ENCODE measurements at regions not wholly inside any gene's neighbourhood (a gene's known extent, or its start where the extent isn't known, plus 50 kb on each side); places are given as distances from the start of the nearest gene placed in this dataset.
A peak's percentile ranks its signal among the peaks of the same experiment; 100 is the strongest.

- no peak for TF ChIP-seq POLR2A (IDR thresholded peaks at IDR 0.05; ENCODE audit: low read depth, low read length)
- no peak for TF ChIP-seq EZH2 (IDR thresholded peaks at IDR 0.05; ENCODE audit: borderline replicate concordance, control insufficient read depth, low read depth, low read length)
- TF ChIP-seq RCOR1 (conservative IDR thresholded peaks at IDR 0.05; ENCODE audit: low read depth, low read length): no peak
- TF ChIP-seq SUZ12 (IDR thresholded peaks at IDR 0.05; ENCODE audit: unreplicated experiment): no peak
- no peak for TF ChIP-seq TBL1XR1 (IDR thresholded peaks at IDR 0.05; ENCODE audit: low read depth, low read length)
- TF ChIP-seq, protein P1, sequence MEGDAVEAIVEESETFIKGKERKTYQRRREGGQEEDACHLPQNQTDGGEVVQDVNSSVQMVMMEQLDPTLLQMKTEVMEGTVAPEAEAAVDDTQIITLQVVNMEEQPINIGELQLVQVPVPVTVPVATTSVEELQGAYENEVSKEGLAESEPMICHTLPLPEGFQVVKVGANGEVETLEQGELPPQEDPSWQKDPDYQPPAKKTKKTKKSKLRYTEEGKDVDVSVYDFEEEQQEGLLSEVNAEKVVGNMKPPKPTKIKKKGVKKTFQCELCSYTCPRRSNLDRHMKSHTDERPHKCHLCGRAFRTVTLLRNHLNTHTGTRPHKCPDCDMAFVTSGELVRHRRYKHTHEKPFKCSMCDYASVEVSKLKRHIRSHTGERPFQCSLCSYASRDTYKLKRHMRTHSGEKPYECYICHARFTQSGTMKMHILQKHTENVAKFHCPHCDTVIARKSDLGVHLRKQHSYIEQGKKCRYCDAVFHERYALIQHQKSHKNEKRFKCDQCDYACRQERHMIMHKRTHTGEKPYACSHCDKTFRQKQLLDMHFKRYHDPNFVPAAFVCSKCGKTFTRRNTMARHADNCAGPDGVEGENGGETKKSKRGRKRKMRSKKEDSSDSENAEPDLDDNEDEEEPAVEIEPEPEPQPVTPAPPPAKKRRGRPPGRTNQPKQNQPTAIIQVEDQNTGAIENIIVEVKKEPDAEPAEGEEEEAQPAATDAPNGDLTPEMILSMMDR (IDR thresholded peaks at IDR 0.05 in 2 of 3, conservative IDR thresholded peaks at IDR 0.05 in 1 of 3; ENCODE audit: control insufficient read depth in 2 of 3, extremely low read depth in 1 of 3, insufficient read depth in 1 of 3, low read depth in 3 of 3, low read length in 3 of 3): peak; percentile 9 to 59 (median 30); a peak in 3 of 6 replicates
- TF ChIP-seq SREBF2 (IDR thresholded peaks at IDR 0.05; ENCODE audit: low read length): no peak
- no peak for TF ChIP-seq TAF1 (IDR thresholded peaks at IDR 0.05; ENCODE audit: borderline replicate concordance, low read depth, low read length)
Measured at GRCh38 chr12:125346362-125346761, 281.1 kb downstream of the AACS start.
